K562 (cell line): ENCODE measurements at regions not wholly inside any gene's neighbourhood (a gene's known extent, or its start where the extent isn't known, plus 50 kb on each side); places are given as distances from the start of the nearest gene placed in this dataset.

Source experiments
- ATAC-seq: fragments of 200-7000 bp; cut with Tn5 transposase; 3 replicates; pipeline ENCODE4 v1.9.1; 2020; ENCODE audit warnings: moderate library complexity
- BruUV-seq: library from RNA; stranded (reverse); fragments of 400-500 nt; replicated peaks from 2 replicates; lab custom pipeline; 2021; lab: Mats Ljungman, UMichigan
- CTCF ChIA-PET: fragments of 300-600 bp; formaldehyde crosslinking; extraction: SDS; loops from one replicate; lab custom pipeline; 2021; ENCODE audit warnings: low intra/inter-chr PET ratio; lab: Yijun Ruan, JAX
- POLR2A ChIA-PET: fragments of 300-600, 350-650 bp; sonication (Branson Sonifier 250); formaldehyde crosslinking; extraction: SDS; loops from one replicate; lab custom pipeline; 2021; ENCODE audit warnings: antibody characterized with exemption, inconsistent platforms; lab: Yijun Ruan, JAX
- DNase-seq, 4 experiments: peaks; one replicate each; pipeline versions ENCODE4 v3.0.0 to v3.0.0-alpha.2; 2011 to 2018; ENCODE audit warnings: low spot score in 3 of 4, mixed read lengths in 3 of 4; ENCODE audit errors: extremely low read depth in 1 of 4
- FAIRE-seq: peaks from 2 replicates; lab custom pipeline; 2011; peaks lifted over from hg19 to GRCh38; lab: Jason Lieb, UNC
- H2AFZ ChIP-seq: 2 replicates; pipeline ENCODE4 v1.6.0; 2011; ENCODE audit warnings: low read depth, low read length, control low read depth, inconsistent platforms
- H3K27ac ChIP-seq: fragments of 200-600 bp; 3 replicates; pipeline ENCODE4 v1.8.0; 2011; ENCODE audit warnings: low read depth, mild to moderate bottlenecking, control low read depth, inconsistent platforms, low read length, moderate library complexity, mixed read lengths; ENCODE audit errors: extremely low read depth
- H3K27me3 ChIP-seq, 2 experiments: fragments of 300-600 bp in 1 of 2; 2 replicates in 1 of 2; 3 replicates in 1 of 2; pipeline versions ENCODE4 v1.6.0 to v1.8.0; 2011; ENCODE audit warnings: inconsistent platforms in 2 of 2, low read length in 2 of 2, mild to moderate bottlenecking in 1 of 2, mixed read lengths in 1 of 2, moderate library complexity in 1 of 2; ENCODE audit not compliant: control insufficient read depth in 2 of 2, insufficient read depth in 2 of 2
- H3K36me3 ChIP-seq: fragments of 300-600 bp; 3 replicates; pipeline ENCODE4 v1.8.0; 2011; ENCODE audit warnings: mild to moderate bottlenecking, low read length, inconsistent platforms; ENCODE audit not compliant: control insufficient read depth, insufficient read depth
- H3K4me1 ChIP-seq, 2 experiments: fragments of 200-600 bp in 1 of 2; replicated peaks in 1 of 2; 2 replicates in 1 of 2; 3 replicates in 1 of 2; pipeline versions ENCODE4 v1.5.1 to v1.8.0; 2011; ENCODE audit warnings: inconsistent platforms in 2 of 2, low read length in 2 of 2, mild to moderate bottlenecking in 1 of 2, mixed read lengths in 1 of 2, moderate library complexity in 1 of 2; ENCODE audit not compliant: control insufficient read depth in 2 of 2, insufficient read depth in 2 of 2
- H3K4me2 ChIP-seq: 2 replicates; pipeline ENCODE4 v1.6.1; 2011; ENCODE audit warnings: low read length, control low read depth, inconsistent platforms, mixed read lengths; ENCODE audit not compliant: insufficient read depth
- H3K4me3 ChIP-seq: fragments of 200-600 bp; sonication (generic), shearing (Covaris generic); 2 replicates; pipeline ENCODE4 v1.5.1; 2016; ENCODE audit warnings: control low read depth, inconsistent platforms
- H3K79me2 ChIP-seq: fragments of 200-600 bp; 3 replicates; pipeline ENCODE4 v1.8.0; 2011; ENCODE audit warnings: low read length, inconsistent platforms; ENCODE audit not compliant: control insufficient read depth, insufficient read depth
- H3K9ac ChIP-seq, 2 experiments: 2 replicates each; pipeline versions ENCODE4 v1.6.0 to v1.6.1; 2011; ENCODE audit warnings: low read depth in 2 of 2, low read length in 2 of 2, control low read depth in 1 of 2, inconsistent platforms in 1 of 2, mild to moderate bottlenecking in 1 of 2, mixed read lengths in 1 of 2; ENCODE audit not compliant: insufficient read depth in 1 of 2
- H3K9me1 ChIP-seq: one replicate; pipeline ENCODE4 v1.6.0; 2011; ENCODE audit warnings: inconsistent platforms, mild to moderate bottlenecking, low read length, moderate library complexity; ENCODE audit not compliant: control insufficient read depth, insufficient read depth
- H3K9me3 ChIP-seq: replicated peaks from 2 replicates; pipeline ENCODE4 v1.5.1; 2011; ENCODE audit warnings: low read depth, low read length, inconsistent platforms; ENCODE audit not compliant: control insufficient read depth, insufficient read depth
- H4K20me1 ChIP-seq: replicated peaks from 2 replicates; pipeline ENCODE4 v1.6.1; 2011; ENCODE audit warnings: low read length, inconsistent platforms, mixed read lengths; ENCODE audit not compliant: control insufficient read depth, insufficient read depth
- BCOR ChIP-seq: fragments of 450-650 bp; IDR thresholded peaks from 2 replicates; pipeline ENCODE4 v1.6.1; 2016
- DLX4 ChIP-seq: fragments of 250-450 bp; sonication (Bioruptor Pico); IDR thresholded peaks from 2 replicates; pipeline ENCODE4 v1.6.1; 2021; ENCODE audit warnings: mild to moderate bottlenecking
- FOSL1 ChIP-seq: fragments of 200-800 bp; sonication (Bioruptor generic); conservative IDR thresholded peaks from 2 replicates; pipeline ENCODE4 v1.6.1; 2016; ENCODE audit warnings: missing genetic modification characterization, missing compliant biosample characterization
- GTF2E2 ChIP-seq: fragments of 200-800 bp; sonication (Bioruptor generic); IDR thresholded peaks from 2 replicates; pipeline ENCODE4 v1.6.1; 2016; ENCODE audit warnings: missing genetic modification characterization, missing compliant biosample characterization
- IFI16 ChIP-seq: fragments of 250-450 bp; sonication (Bioruptor Pico); IDR thresholded peaks from 2 replicates; pipeline ENCODE4 v2.1.2; 2022; ENCODE audit warnings: mild to moderate bottlenecking, inconsistent platforms
- IRF2 ChIP-seq: sonication (generic); formaldehyde crosslinking; IDR thresholded peaks from 2 replicates; pipeline ENCODE4 v1.8.1; 2022; ENCODE audit warnings: mild to moderate bottlenecking, missing genetic modification reagents
- MYNN ChIP-seq, 2 experiments: sonication (generic); formaldehyde crosslinking in 1 of 2; IDR thresholded peaks; 2 replicates each; pipeline versions ENCODE4 v1.5.0 to v1.6.1; 2016 to 2020; ENCODE audit warnings: antibody characterized with exemption in 1 of 2, missing genetic modification reagents in 1 of 2
- PPARD ChIP-seq: fragments of 250-450 bp; sonication (Bioruptor Pico); IDR thresholded peaks from 2 replicates; pipeline ENCODE4 v1.8.0; 2022; ENCODE audit warnings: inconsistent platforms, mild to moderate bottlenecking, moderate library complexity
- SMAD1 ChIP-seq: fragments of 150-350 bp; IDR thresholded peaks from 2 replicates; pipeline ENCODE4 v1.6.1; 2014; ENCODE audit warnings: low read length, low read depth; ENCODE audit not compliant: partially characterized antibody
- TEAD1 ChIP-seq, 2 experiments: fragments of 450-650 bp in 1 of 2; sonication (generic) in 1 of 2; formaldehyde crosslinking; IDR thresholded peaks; 2 replicates each; pipeline versions ENCODE4 v1.4.0 to v1.8.0; 2020 to 2022; ENCODE audit warnings: mild to moderate bottlenecking in 2 of 2, missing genetic modification reagents in 1 of 2
- TRIM24 ChIP-seq, 2 experiments: fragments of 450-650 bp; IDR thresholded peaks; 2 replicates each; pipeline ENCODE4 v1.6.1; 2016
- ZNF79 ChIP-seq: fragments of 250-450 bp; sonication (Bioruptor Pico); IDR thresholded peaks from 2 replicates; pipeline ENCODE4 v1.4.0; 2020; ENCODE audit warnings: low read depth, mild to moderate bottlenecking, moderate library complexity
- WGBS: fragments of 100-300 bp; shearing (Covaris generic); methylation state at CpG from one replicate; pipeline ENCODE4 v1.1.6; 2016; ENCODE audit warnings: low coverage, mixed read lengths; ENCODE audit not compliant: insufficient coverage; ENCODE audit errors: missing lambda C conversion rate; 5-methylcytosine and 5-hydroxymethylcytosine counted together
- in situ Hi-C: fragments of 300-500 bp; cut with MboI; formaldehyde crosslinking; loops from 4 replicates; pipeline ENCODE4 v1.15.0; 2018; ENCODE audit warnings: inconsistent platforms, mixed read lengths
- intact Hi-C: fragments of 100-400 bp; cut with micrococcal nuclease; formaldehyde crosslinking; loops from 2 replicates; pipeline ENCODE4 v1.14.2; 2022
- TF ChIP-seq, protein P1 (sequence below): fragments of 250-450 bp; sonication (Bioruptor Pico); IDR thresholded peaks from 2 replicates; pipeline ENCODE4 v1.8.0; 2021; ENCODE audit warnings: mild to moderate bottlenecking, moderate library complexity
- TF ChIP-seq, protein P2 (sequence below): sonication (generic); formaldehyde crosslinking; IDR thresholded peaks from 2 replicates; pipeline ENCODE4 v1.8.1; 2023; ENCODE audit warnings: mild to moderate bottlenecking, missing genetic modification reagents

- DNase-seq (no peak), ATAC-seq (no peak), FAIRE-seq (no peak)
- POLR2A ChIA-PET: no interaction called here
- WGBS: 7% methylated on average over 1 of the region's 1 CpG
- Histone ChIP-seq H3K4me3 (no peak overlapping the region), H3K27ac (no peak overlapping the region), H2AFZ (no peak overlapping the region), H3K9me1 (no peaks in the 10 kb centered on the region), H4K20me1 (no peaks in the 10 kb centered on the region), H3K4me1 (no peaks in the 10 kb centered on the region), H3K27me3 (no peaks in the 10 kb centered on the region), H3K79me2 (no peaks in the 10 kb centered on the region), H3K36me3 (no peaks in the 10 kb centered on the region), H3K9ac (no peak overlapping the region), H3K9me3 (no peaks in the 10 kb centered on the region), H3K4me2 (no peak overlapping the region)
- BruUV-seq: no TSS peak
- intact Hi-C loops (no loop called here), in situ Hi-C loops (no loop called here)
- TF ChIP-seq MYNN (IDR thresholded peaks at IDR 0.05) (no peak), MYNN (CRISPR knock-in tag; IDR thresholded peaks at IDR 0.05) (no peak), FOSL1 (tag) (no peak), GTF2E2 (tag) (no peak), SMAD1 (no peak), DLX4 (CRISPR knock-in tag) (no peak), ZNF79 (CRISPR knock-in tag) (no peak), PPARD (no peak), BCOR (no peak), IRF2 (CRISPR knock-in tag) (no peak), IFI16 (CRISPR knock-in tag) (no peak), TEAD1 (CRISPR knock-in tag; IDR thresholded peaks at IDR 0.05) (no peak), TRIM24 (IDR thresholded peaks at IDR 0.05) (no peak)
- TF ChIP-seq, protein P1, sequence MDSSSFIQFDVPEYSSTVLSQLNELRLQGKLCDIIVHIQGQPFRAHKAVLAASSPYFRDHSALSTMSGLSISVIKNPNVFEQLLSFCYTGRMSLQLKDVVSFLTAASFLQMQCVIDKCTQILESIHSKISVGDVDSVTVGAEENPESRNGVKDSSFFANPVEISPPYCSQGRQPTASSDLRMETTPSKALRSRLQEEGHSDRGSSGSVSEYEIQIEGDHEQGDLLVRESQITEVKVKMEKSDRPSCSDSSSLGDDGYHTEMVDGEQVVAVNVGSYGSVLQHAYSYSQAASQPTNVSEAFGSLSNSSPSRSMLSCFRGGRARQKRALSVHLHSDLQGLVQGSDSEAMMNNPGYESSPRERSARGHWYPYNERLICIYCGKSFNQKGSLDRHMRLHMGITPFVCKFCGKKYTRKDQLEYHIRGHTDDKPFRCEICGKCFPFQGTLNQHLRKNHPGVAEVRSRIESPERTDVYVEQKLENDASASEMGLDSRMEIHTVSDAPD (CRISPR knock-in tag): no peak
- TF ChIP-seq, protein P2, sequence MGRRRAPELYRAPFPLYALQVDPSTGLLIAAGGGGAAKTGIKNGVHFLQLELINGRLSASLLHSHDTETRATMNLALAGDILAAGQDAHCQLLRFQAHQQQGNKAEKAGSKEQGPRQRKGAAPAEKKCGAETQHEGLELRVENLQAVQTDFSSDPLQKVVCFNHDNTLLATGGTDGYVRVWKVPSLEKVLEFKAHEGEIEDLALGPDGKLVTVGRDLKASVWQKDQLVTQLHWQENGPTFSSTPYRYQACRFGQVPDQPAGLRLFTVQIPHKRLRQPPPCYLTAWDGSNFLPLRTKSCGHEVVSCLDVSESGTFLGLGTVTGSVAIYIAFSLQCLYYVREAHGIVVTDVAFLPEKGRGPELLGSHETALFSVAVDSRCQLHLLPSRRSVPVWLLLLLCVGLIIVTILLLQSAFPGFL: no peak
- CTCF ChIA-PET: no interaction called here
Measured at GRCh38 chr2:180733330-180733729, 247.1 kb upstream of the UBE2E3 start.
